IMR-90 (cell line): ENCODE measurements at regions not wholly inside any gene's neighbourhood (a gene's known extent, or its start where the extent isn't known, plus 50 kb on each side); places are given as distances from the start of the nearest gene placed in this dataset.

Source experiments
- ATAC-seq: fragments of 200-7000 bp; cut with Tn5 transposase; 2 replicates; pipeline ENCODE4 v1.9.1; 2020; ENCODE audit warnings: low read depth, mild to moderate bottlenecking, moderate library complexity
- BruUV-seq: library from RNA; stranded (reverse); fragments of 400-500 nt; replicated peaks from 2 replicates; lab custom pipeline; 2021; lab: Mats Ljungman, UMichigan
- CTCF ChIA-PET: fragments of 300-600 bp; formaldehyde crosslinking; extraction: SDS; loops from one replicate; lab custom pipeline; 2021; ENCODE audit warnings: antibody characterized with exemption; lab: Yijun Ruan, JAX
- POLR2A ChIA-PET: fragments of 300-600 bp; sonication (Branson Sonifier 250); formaldehyde crosslinking; loops from one replicate; lab custom pipeline; 2022; ENCODE audit warnings: antibody characterized with exemption; ENCODE audit not compliant: unreplicated experiment; lab: Charles Lee
- DNase-seq: peaks from one replicate; pipeline ENCODE4 v3.0.0; 2013
- H2AFZ ChIP-seq: replicated peaks from 2 replicates; pipeline ENCODE3; 2013; ENCODE audit warnings: low read length, mild to moderate bottlenecking; ENCODE audit not compliant: poor library complexity
- H2AK5ac ChIP-seq: 2 replicates; pipeline ENCODE4 v1.6.1; 2013; ENCODE audit warnings: low read depth, low read length, inconsistent platforms
- H2AK9ac ChIP-seq: replicated peaks from 2 replicates; pipeline ENCODE3; 2013; ENCODE audit warnings: mild to moderate bottlenecking, low read depth, low read length, moderate library complexity; ENCODE audit not compliant: poor library complexity
- H2BK120ac ChIP-seq: 2 replicates; pipeline ENCODE4 v1.6.1; 2013; ENCODE audit warnings: low read depth, low read length, inconsistent platforms
- H2BK15ac ChIP-seq: 3 replicates; pipeline ENCODE4 v1.6.1; 2013; ENCODE audit warnings: low read depth, low read length, inconsistent platforms
- H2BK20ac ChIP-seq: 2 replicates; pipeline ENCODE4 v1.6.1; 2013; ENCODE audit warnings: low read depth, mild to moderate bottlenecking, inconsistent platforms, low read length, moderate library complexity
- H2BK5ac ChIP-seq: 2 replicates; pipeline ENCODE4 v1.6.1; 2013; ENCODE audit warnings: mild to moderate bottlenecking, low read depth, low read length, inconsistent platforms; ENCODE audit not compliant: poor library complexity, severe bottlenecking
- H3K14ac ChIP-seq: replicated peaks from 2 replicates; pipeline ENCODE4 v1.6.1; 2013; ENCODE audit warnings: low read depth, low read length, inconsistent platforms
- H3K18ac ChIP-seq: 2 replicates; pipeline ENCODE4 v1.6.1; 2013; ENCODE audit warnings: low read depth, low read length, control low read depth
- H3K23ac ChIP-seq: 2 replicates; pipeline ENCODE4 v1.6.1; 2013; ENCODE audit warnings: low read depth, low read length, inconsistent platforms
- H3K27ac ChIP-seq: 2 replicates; pipeline ENCODE4 v1.5.1; 2013; ENCODE audit warnings: mild to moderate bottlenecking, control low read depth, low read length; ENCODE audit not compliant: insufficient read depth
- H3K27me3 ChIP-seq: 2 replicates; pipeline ENCODE4 v1.6.1; 2013; ENCODE audit warnings: low read length; ENCODE audit not compliant: control insufficient read depth, insufficient read depth
- H3K36me3 ChIP-seq: 2 replicates; pipeline ENCODE4 v1.6.1; 2013; ENCODE audit warnings: low read length, mixed read lengths; ENCODE audit not compliant: control insufficient read depth, insufficient read depth
- H3K4ac ChIP-seq: 2 replicates; pipeline ENCODE4 v1.6.1; 2013; ENCODE audit warnings: low read depth, low read length, inconsistent platforms
- H3K4me1 ChIP-seq: 2 replicates; pipeline ENCODE4 v1.6.1; 2013; ENCODE audit warnings: low read length, mixed read lengths; ENCODE audit not compliant: control insufficient read depth, insufficient read depth
- H3K4me2 ChIP-seq: 2 replicates; pipeline ENCODE4 v1.6.1; 2013; ENCODE audit warnings: low read depth, mild to moderate bottlenecking, control low read depth, low read length, moderate library complexity
- H3K4me3 ChIP-seq: 2 replicates; pipeline ENCODE4 v1.5.1; 2013; ENCODE audit warnings: low read depth, mild to moderate bottlenecking, control low read depth, low read length, moderate library complexity; ENCODE audit not compliant: insufficient read depth
- H3K56ac ChIP-seq: 2 replicates; pipeline ENCODE4 v1.6.1; 2013; ENCODE audit warnings: low read length, inconsistent platforms; ENCODE audit not compliant: insufficient read depth; ENCODE audit errors: extremely low read depth
- H3K79me1 ChIP-seq, 2 experiments: 2 replicates each; pipeline ENCODE4 v1.6.1; 2013; ENCODE audit warnings: low read length in 2 of 2, inconsistent platforms in 1 of 2, low read depth in 1 of 2
- H3K9ac ChIP-seq: 2 replicates; pipeline ENCODE4 v1.6.1; 2013; ENCODE audit warnings: low read depth, low read length, control low read depth
- H3K9me1 ChIP-seq: 2 replicates; pipeline ENCODE4 v1.6.1; 2013; ENCODE audit warnings: low read length, inconsistent platforms; ENCODE audit not compliant: insufficient read depth
- H3K9me3 ChIP-seq: 2 replicates; pipeline ENCODE4 v1.6.1; 2013; ENCODE audit warnings: low read length; ENCODE audit not compliant: control insufficient read depth, insufficient read depth
- H4K20me1 ChIP-seq: 2 replicates; pipeline ENCODE4 v1.6.1; 2013; ENCODE audit warnings: low read length, inconsistent platforms; ENCODE audit not compliant: insufficient read depth
- H4K5ac ChIP-seq: 2 replicates; pipeline ENCODE4 v1.6.1; 2013; ENCODE audit warnings: mild to moderate bottlenecking, low read depth, low read length, control low read depth
- H4K8ac ChIP-seq, 2 experiments: 2 replicates each; pipeline ENCODE4 v1.6.1; 2013; ENCODE audit warnings: low read depth in 2 of 2, low read length in 2 of 2, control low read depth in 1 of 2, inconsistent platforms in 1 of 2
- H4K91ac ChIP-seq: 2 replicates; pipeline ENCODE4 v1.6.1; 2013; ENCODE audit warnings: low read depth, low read length, inconsistent platforms; ENCODE audit not compliant: insufficient read depth
- BHLHE40 ChIP-seq: fragments of 150-350 bp; IDR thresholded peaks from 2 replicates; pipeline ENCODE4 v1.6.1; 2016; ENCODE audit warnings: mild to moderate bottlenecking, low read depth, low read length
- CEBPB ChIP-seq: IDR thresholded peaks from 2 replicates; pipeline ENCODE4 v1.6.1; 2012; ENCODE audit warnings: low read depth, low read length, improper control_type of control experiment
- FOS ChIP-seq: fragments of 150-350 bp; IDR thresholded peaks from 2 replicates; pipeline ENCODE4 v1.6.1; 2016; ENCODE audit warnings: low read depth, low read length
- NFE2L2 ChIP-seq: fragments of 150-350 bp; IDR thresholded peaks from 2 replicates; pipeline ENCODE4 v1.6.1; 2016; ENCODE audit warnings: low read depth, mild to moderate bottlenecking, low read length
- RFX5 ChIP-seq: IDR thresholded peaks from 2 replicates; pipeline ENCODE4 v1.8.0; 2012; ENCODE audit warnings: low read depth, mild to moderate bottlenecking, low read length, moderate library complexity
- WGBS, 2 experiments: methylation state at CpG; one replicate each; pipeline versions ENCODE4 v1.1.5 to v1.1.7; 2013; ENCODE audit warnings: missing lambda C conversion rate in 2 of 2; ENCODE audit not compliant: insufficient read length in 1 of 2; ENCODE audit errors: extremely low coverage in 2 of 2; 5-methylcytosine and 5-hydroxymethylcytosine counted together
- dilution Hi-C: fragments of 300-500 bp; cut with HindIII; formaldehyde crosslinking; loops from one replicate; pipeline ENCODE4 v1.14.3; 2018; ENCODE audit warnings: low sequenced_read_pairs; ENCODE audit not compliant: unreplicated experiment
- in situ Hi-C: fragments of 300-500 bp; cut with MboI; formaldehyde crosslinking; loops from 3 replicates; pipeline ENCODE4 v1.14.3; 2019; ENCODE audit warnings: low sequenced_read_pairs, inconsistent platforms, mixed read lengths
- intact Hi-C: fragments of 100-400 bp; cut with micrococcal nuclease; formaldehyde crosslinking; loops from 2 replicates; pipeline ENCODE4 v1.10.0; 2022
- TF ChIP-seq, protein P1 (sequence below): conservative IDR thresholded peaks from 2 replicates; pipeline ENCODE4 v1.5.1; 2012; ENCODE audit warnings: mild to moderate bottlenecking, low read depth, low read length, improper control_type of control experiment

DNA sequence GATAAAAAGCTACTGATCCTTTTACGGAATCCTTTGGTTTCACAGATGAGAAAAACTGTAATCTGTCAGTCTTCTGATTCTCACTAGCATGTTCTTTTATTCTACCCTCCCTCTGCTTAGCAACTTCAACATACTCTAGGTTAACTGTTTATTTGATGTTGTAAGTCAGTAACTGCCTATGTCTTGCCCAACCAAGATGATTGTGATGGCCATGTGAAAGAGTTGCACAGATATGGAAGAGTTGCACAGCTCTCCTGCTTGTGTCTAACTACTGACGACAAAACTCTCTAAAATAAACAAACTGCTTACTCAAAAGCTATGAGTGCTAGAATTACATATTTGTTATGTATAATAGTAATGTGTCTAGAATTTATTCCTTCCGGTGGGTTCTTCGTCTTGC, 227.3 kb upstream of the DAB2 start:
- Histone ChIP-seq H3K36me3 (no peaks in the 10 kb centered on the region), H3K4ac (no peak overlapping the region), H3K23ac (no peak overlapping the region), H2BK20ac (no peak overlapping the region), H4K8ac (no peak overlapping the region), H3K9me3 (no peaks in the 10 kb centered on the region), H2BK120ac (no peak overlapping the region), H3K79me1 (no peaks in the 10 kb centered on the region), H3K4me3 (no peak overlapping the region), H3K9me1 (no peaks in the 10 kb centered on the region), H4K91ac (no peak overlapping the region), H3K56ac (no peak overlapping the region), H3K9ac (no peak overlapping the region), H2BK5ac (no peak overlapping the region), H4K20me1 (no peaks in the 10 kb centered on the region), H2AFZ (no peak overlapping the region), H2AK5ac (no peak overlapping the region), H4K5ac (no peak overlapping the region), H2BK15ac (no peak overlapping the region), H3K18ac (no peak overlapping the region), H3K27ac (no peak overlapping the region), H3K4me2 (no peak overlapping the region), H2AK9ac (no peak overlapping the region), H3K14ac (no peak overlapping the region), H3K27me3 (peaks cover 5% of the 10 kb centered on the region), H3K4me1 (no peaks in the 10 kb centered on the region)
- dilution Hi-C loops = no loop called here
- in situ Hi-C loops = no loop called here
- no CpG with 5 or more reads among the region's 4 CpGs for WGBS, 2 experiments
- no TSS peak for BruUV-seq
- ATAC-seq (no peak), DNase-seq (no peak)
- TF ChIP-seq RFX5 (no peak), NFE2L2 (no peak), CEBPB (no peak), BHLHE40 (no peak), FOS (no peak)
- TF ChIP-seq, protein P1, sequence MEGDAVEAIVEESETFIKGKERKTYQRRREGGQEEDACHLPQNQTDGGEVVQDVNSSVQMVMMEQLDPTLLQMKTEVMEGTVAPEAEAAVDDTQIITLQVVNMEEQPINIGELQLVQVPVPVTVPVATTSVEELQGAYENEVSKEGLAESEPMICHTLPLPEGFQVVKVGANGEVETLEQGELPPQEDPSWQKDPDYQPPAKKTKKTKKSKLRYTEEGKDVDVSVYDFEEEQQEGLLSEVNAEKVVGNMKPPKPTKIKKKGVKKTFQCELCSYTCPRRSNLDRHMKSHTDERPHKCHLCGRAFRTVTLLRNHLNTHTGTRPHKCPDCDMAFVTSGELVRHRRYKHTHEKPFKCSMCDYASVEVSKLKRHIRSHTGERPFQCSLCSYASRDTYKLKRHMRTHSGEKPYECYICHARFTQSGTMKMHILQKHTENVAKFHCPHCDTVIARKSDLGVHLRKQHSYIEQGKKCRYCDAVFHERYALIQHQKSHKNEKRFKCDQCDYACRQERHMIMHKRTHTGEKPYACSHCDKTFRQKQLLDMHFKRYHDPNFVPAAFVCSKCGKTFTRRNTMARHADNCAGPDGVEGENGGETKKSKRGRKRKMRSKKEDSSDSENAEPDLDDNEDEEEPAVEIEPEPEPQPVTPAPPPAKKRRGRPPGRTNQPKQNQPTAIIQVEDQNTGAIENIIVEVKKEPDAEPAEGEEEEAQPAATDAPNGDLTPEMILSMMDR = no peak
- CTCF ChIA-PET = no interaction called here
- POLR2A ChIA-PET = no interaction called here
- intact Hi-C loops = no loop called here
